GM19035 (cell line): ENCODE measurements at regions not wholly inside any gene's neighbourhood (a gene's known extent, or its start where the extent isn't known, plus 50 kb on each side); places are given as distances from the start of the nearest gene placed in this dataset.

Source experiments
- ATAC-seq: cut with Tn5 transposase; IDR thresholded peaks from one replicate; pipeline ENCODE4 v1.9.1; 2021; ENCODE audit not compliant: unreplicated experiment

- ATAC-seq: no peak
These were observed 167.6 kb upstream of the MAP1B start for GRCh38 chr5:71939452-71940230.

- no peak for ATAC-seq
These were observed 163.4 kb upstream of the MAP1B start for GRCh38 chr5:71943874-71944273.

GRCh38 chr5:71945436-71945835, 161.8 kb upstream of the MAP1B start:
- no peak for ATAC-seq

- ATAC-seq: no peak
These were observed 160.8 kb upstream of the MAP1B start for GRCh38 chr5:71946343-71947030.

GRCh38 chr5:71948206-71948605, 159.1 kb upstream of the MAP1B start:
- ATAC-seq: no peak

GRCh38 chr5:71949772-71950171, 157.5 kb upstream of the MAP1B start:
- no peak for ATAC-seq

- ATAC-seq: no peak
These were observed 153.4 kb upstream of the MAP1B start for GRCh38 chr5:71953866-71954265.

GRCh38 chr5:71954329-71954728, 152.9 kb upstream of the MAP1B start:
- no peak for ATAC-seq

GRCh38 chr5:71955723-71956122, 151.6 kb upstream of the MAP1B start:
- ATAC-seq: no peak

GRCh38 chr5:71957292-71957898, 149.9 kb upstream of the MAP1B start:
- ATAC-seq: no peak

- no peak for ATAC-seq
These were observed 147.1 kb upstream of the MAP1B start for GRCh38 chr5:71960195-71960594.

GRCh38 chr5:71961786-71962185, 145.5 kb upstream of the MAP1B start:
- ATAC-seq: no peak

GRCh38 chr5:71969460-71969859, 137.8 kb upstream of the MAP1B start:
- ATAC-seq: no peak

- no peak for ATAC-seq
These were observed 135.4 kb upstream of the MAP1B start for GRCh38 chr5:71971862-71972261.

- ATAC-seq: no peak
These were observed 134.3 kb upstream of the MAP1B start for GRCh38 chr5:71972777-71973473.

- ATAC-seq: no peak
These were observed 133.7 kb upstream of the MAP1B start for GRCh38 chr5:71973563-71973962.

- ATAC-seq: no peak
These were observed 133.1 kb upstream of the MAP1B start for GRCh38 chr5:71974165-71974564.

GRCh38 chr5:71974622-71975021, 132.7 kb upstream of the MAP1B start:
- no peak for ATAC-seq

- no peak for ATAC-seq
These were observed 130.8 kb upstream of the MAP1B start for GRCh38 chr5:71976449-71976848.

- no peak for ATAC-seq
These were observed 130.0 kb upstream of the MAP1B start for GRCh38 chr5:71977311-71977710.

- ATAC-seq: no peak
These were observed 129.1 kb upstream of the MAP1B start for GRCh38 chr5:71978216-71978615.
